ENCODE measurements at regions not wholly inside any gene's neighbourhood (a gene's known extent, or its start where the extent isn't known, plus 50 kb on each side); places are given as distances from the start of the nearest gene placed in this dataset.

GRCh38 chr12:18206198-18206597 is 55.1 kb upstream of the PIK3C2G start:
- Histone ChIP-seq H2AFZ (no peak overlapping the region), H3K4me1 (ENCODE audit: insufficient read depth) (no peaks in the 10 kb centered on the region), H3K27ac (ENCODE audit: low read depth) (no peak overlapping the region), H3K27me3 (ENCODE audit: insufficient read depth) (no peaks in the 10 kb centered on the region), H3K9me2 (ENCODE audit: insufficient read depth) (no peaks in the 10 kb centered on the region), H3K4me3 (no peak overlapping the region), H3K79me2 (replicated peaks; ENCODE audit: insufficient read depth) (no peaks in the 10 kb centered on the region), H3K36me3 (ENCODE audit: insufficient read depth) (no peaks in the 10 kb centered on the region), H3F3A (replicated peaks; ENCODE audit: low read depth) (no peaks in the 10 kb centered on the region), H4K20me1 (replicated peaks; ENCODE audit: insufficient read depth) (no peaks in the 10 kb centered on the region), H3K4me2 (no peak overlapping the region)
- no peak overlapping the region for H3K27ac Mint-ChIP-seq
- H3K27me3 Mint-ChIP-seq (ENCODE audit: insufficient read depth, low read depth, poor library complexity): no peaks in the 10 kb centered on the region
- TF ChIP-seq STAT1 (IDR thresholded peaks at IDR 0.05; ENCODE audit: unreplicated experiment) (no peak), CTCF (conservative IDR thresholded peaks at IDR 0.05; ENCODE audit: low read depth in 2 of 2) (no peak), POLR2AphosphoS5 (IDR thresholded peaks at IDR 0.05; ENCODE audit: low read depth) (no peak), ZNF114 (CRISPR knock-in tag; IDR thresholded peaks at IDR 0.05) (no peak), ZNF331 (CRISPR knock-in tag; IDR thresholded peaks at IDR 0.05; ENCODE audit: low read depth) (no peak), NANOG (IDR thresholded peaks at IDR 0.05; ENCODE audit: borderline replicate concordance) (no peak), REST (IDR thresholded peaks at IDR 0.05; ENCODE audit: unreplicated experiment) (no peak), ETS1 (IDR thresholded peaks at IDR 0.05) (no peak), EZH2 (IDR thresholded peaks at IDR 0.05; ENCODE audit: low read depth, unreplicated experiment) (no peak), JUNB (IDR thresholded peaks at IDR 0.05; ENCODE audit: unreplicated experiment) (no peak), ZNF462 (CRISPR knock-in tag; IDR thresholded peaks at IDR 0.05) (no peak), EZH2phosphoT487 (IDR thresholded peaks at IDR 0.05; ENCODE audit: unreplicated experiment) (no peak), CREB1 (CRISPR knock-in tag; IDR thresholded peaks at IDR 0.05; ENCODE audit: low read depth) (no peak)
- H3K4me3 Mint-ChIP-seq: no peak overlapping the region
- no peak for ATAC-seq
- no peak for DNase-seq (ENCODE audit: low spot score)
- no peaks in the 10 kb centered on the region for H3K9me3 Mint-ChIP-seq
- no peaks in the 10 kb centered on the region for H3K4me1 Mint-ChIP-seq
- no peaks in the 10 kb centered on the region for H3K36me3 Mint-ChIP-seq (ENCODE audit: low read depth)
